Neural progenitor cell (in vitro differentiated cells): ENCODE measurements at regions not wholly inside any gene's neighbourhood (a gene's known extent, or its start where the extent isn't known, plus 50 kb on each side); places are given as distances from the start of the nearest gene placed in this dataset.
"Not testable (repeated sequence)": the region's sequence is repeated elsewhere in the genome, so short reads cannot be mapped to it uniquely, and the experiment has no call there.

Experiments used
- CTCF ChIP-seq: fragments of 200-600 bp; sonication (generic); IDR thresholded peaks from 2 replicates; pipeline ENCODE4 v1.5.1; 2017; ENCODE audit warnings: antibody characterized with exemption, mild to moderate bottlenecking
- EZH2 ChIP-seq: fragments of 200-600 bp; sonication (generic); IDR thresholded peaks from 2 replicates; pipeline ENCODE4 v1.6.1; 2017; ENCODE audit warnings: antibody characterized with exemption, mild to moderate bottlenecking, moderate library complexity
- EZH2phosphoT487 ChIP-seq: fragments of 200-600 bp; sonication (generic); IDR thresholded peaks from 2 replicates; pipeline ENCODE4 v1.6.1; 2017; ENCODE audit warnings: antibody characterized with exemption

- not testable (repeated sequence) for TF ChIP-seq CTCF, EZH2, EZH2phosphoT487
Measured at GRCh38 chr4:20003836-20004558, 247.7 kb upstream of the SLIT2 start.
